DND-41 (cell line): ENCODE measurements at regions not wholly inside any gene's neighbourhood (a gene's known extent, or its start where the extent isn't known, plus 50 kb on each side); places are given as distances from the start of the nearest gene placed in this dataset.

Experiments used
- CTCF ChIP-seq: IDR thresholded peaks from 2 replicates; pipeline ENCODE4 v1.5.1; 2012; ENCODE audit warnings: borderline replicate concordance, low read length, moderate library complexity, mild to moderate bottlenecking; ENCODE audit not compliant: poor library complexity, severe bottlenecking; ENCODE audit errors: extremely low read depth
- EZH2 ChIP-seq: IDR thresholded peaks from 3 replicates; pipeline ENCODE4 v1.6.1; 2012; ENCODE audit warnings: borderline replicate concordance, low read depth, mild to moderate bottlenecking, moderate library complexity, low read length, inconsistent platforms; ENCODE audit not compliant: severe bottlenecking

GRCh38 chr12:24681570-24681969 is 267.3 kb downstream of the BCAT1 start:
- no peak for TF ChIP-seq CTCF
- no peak for TF ChIP-seq EZH2
